CD8-positive, alpha-beta memory T cell (primary cell): ENCODE measurements at regions not wholly inside any gene's neighbourhood (a gene's known extent, or its start where the extent isn't known, plus 50 kb on each side); places are given as distances from the start of the nearest gene placed in this dataset.

Source experiments
- CTCF ChIA-PET: fragments of 350-600 bp; sonication (Branson Sonifier 250); formaldehyde crosslinking; loops from one replicate; lab custom pipeline; 2021; ENCODE audit warnings: antibody characterized with exemption; lab: Charles Lee
- POLR2A ChIA-PET: fragments of 350-600 bp; sonication (Branson Sonifier 250); formaldehyde crosslinking; loops from one replicate; lab custom pipeline; 2021; ENCODE audit warnings: antibody characterized with exemption; lab: Charles Lee
- DNase-seq, 5 donors: peaks; one replicate each; pipeline versions ENCODE4 v3.0.0 to v3.0.0-alpha.2; 2020 to 2022; ENCODE audit warnings: mixed read lengths in 1 of 5
- H3K27ac ChIP-seq: one replicate; pipeline ENCODE4 v1.7.0; 2013; ENCODE audit warnings: low read depth, mild to moderate bottlenecking, low read length, moderate library complexity
- H3K27me3 ChIP-seq: 2 replicates; pipeline ENCODE4 v1.7.0; 2013; ENCODE audit warnings: low read length, mild to moderate bottlenecking; ENCODE audit not compliant: insufficient read depth, poor library complexity, severe bottlenecking
- H3K36me3 ChIP-seq: 2 replicates; pipeline ENCODE4 v1.7.0; 2013; ENCODE audit warnings: mild to moderate bottlenecking, low read length, moderate library complexity; ENCODE audit not compliant: insufficient read depth
- H3K4me1 ChIP-seq: 2 replicates; pipeline ENCODE4 v1.7.0; 2013; ENCODE audit warnings: mild to moderate bottlenecking, low read length, moderate library complexity; ENCODE audit not compliant: insufficient read depth
- H3K4me3 ChIP-seq: 2 replicates; pipeline ENCODE4 v1.7.0; 2013; ENCODE audit warnings: mild to moderate bottlenecking, low read length
- H3K9me3 ChIP-seq: 2 replicates; pipeline ENCODE4 v1.7.0; 2013; ENCODE audit warnings: mild to moderate bottlenecking, low read length
- H3K27ac Mint-ChIP-seq, 8 donors: one replicate each; pipeline ENCODE4 v1.8.0; 2020 to 2021; ENCODE audit warnings: mixed read lengths in 8 of 8, mild to moderate bottlenecking in 6 of 8, inconsistent platforms in 3 of 8, moderate library complexity in 3 of 8
- H3K27me3 Mint-ChIP-seq, 2 donors: one replicate each; pipeline ENCODE4 v1.8.0; 2020 to 2021; ENCODE audit warnings: mixed read lengths in 2 of 2, mild to moderate bottlenecking in 1 of 2, moderate library complexity in 1 of 2
- H3K36me3 Mint-ChIP-seq, 3 donors: one replicate each; pipeline ENCODE4 v1.8.0; 2020 to 2021; ENCODE audit warnings: mixed read lengths in 3 of 3, inconsistent platforms in 1 of 3, mild to moderate bottlenecking in 1 of 3
- H3K4me1 Mint-ChIP-seq, 3 donors: one replicate each; pipeline ENCODE4 v1.8.0; 2020 to 2021; ENCODE audit warnings: mixed read lengths in 3 of 3, inconsistent platforms in 1 of 3, mild to moderate bottlenecking in 1 of 3
- H3K4me3 Mint-ChIP-seq, 7 donors: one replicate each; pipeline ENCODE4 v1.8.0; 2020 to 2021; ENCODE audit warnings: mixed read lengths in 7 of 7, mild to moderate bottlenecking in 6 of 7, moderate library complexity in 4 of 7, inconsistent platforms in 2 of 7
- H3K9me3 Mint-ChIP-seq, 5 donors: one replicate each; pipeline ENCODE4 v1.8.0; 2020 to 2022; ENCODE audit warnings: mixed read lengths in 5 of 5, mild to moderate bottlenecking in 3 of 5, moderate library complexity in 2 of 5, inconsistent platforms in 1 of 5

- no peak for DNase-seq
- CTCF ChIA-PET: no interaction called here
- Histone ChIP-seq H3K4me1 (no peaks in the 10 kb centered on the region), H3K9me3 (no peaks in the 10 kb centered on the region), H3K27ac (no peak overlapping the region), H3K36me3 (no peaks in the 10 kb centered on the region), H3K27me3 (no peaks in the 10 kb centered on the region), H3K4me3 (no peak overlapping the region)
- Mint-ChIP-seq H3K27me3 (no peaks in the 10 kb centered on the region), H3K4me1 (no peaks in the 10 kb centered on the region), H3K27ac (no peak overlapping the region), H3K9me3 (peaks cover 0 to 5% (median 0%) of the 10 kb centered on the region in 5 donors), H3K4me3 (no peak overlapping the region), H3K36me3 (no peaks in the 10 kb centered on the region)
- POLR2A ChIA-PET: no interaction called here
Measured at GRCh38 chr5:90022002-90022710, 387.4 kb downstream of the CETN3 start.

GRCh38 chr5:90020575-90021538 lies 388.7 kb downstream of the CETN3 start:
- no peaks in the 10 kb centered on the region for H3K9me3 ChIP-seq
- H3K27me3 Mint-ChIP-seq: no peaks in the 10 kb centered on the region
- no peak for DNase-seq
- H3K4me3 Mint-ChIP-seq: no peak overlapping the region
- no peaks in the 10 kb centered on the region for H3K27me3 ChIP-seq
- H3K4me1 ChIP-seq: no peaks in the 10 kb centered on the region
- H3K4me3 ChIP-seq: no peak overlapping the region
- H3K27ac ChIP-seq: no peak overlapping the region
- H3K9me3 Mint-ChIP-seq: peaks cover 0 to 4% (median 3%) of the 10 kb centered on the region in 5 donors
- CTCF ChIA-PET: no interaction called here
- no peaks in the 10 kb centered on the region for H3K36me3 ChIP-seq
- no peaks in the 10 kb centered on the region for H3K4me1 Mint-ChIP-seq
- no peaks in the 10 kb centered on the region for H3K36me3 Mint-ChIP-seq
- POLR2A ChIA-PET: no interaction called here
- H3K27ac Mint-ChIP-seq: no peak overlapping the region

- Mint-ChIP-seq H3K27ac (no peak overlapping the region), H3K27me3 (no peaks in the 10 kb centered on the region), H3K4me3 (no peak overlapping the region), H3K36me3 (no peaks in the 10 kb centered on the region), H3K9me3 (peaks cover 0 to 7% (median 3%) of the 10 kb centered on the region in 5 donors), H3K4me1 (no peaks in the 10 kb centered on the region)
- no peak for DNase-seq
- no peaks in the 10 kb centered on the region for H3K36me3 ChIP-seq
- no peaks in the 10 kb centered on the region for H3K9me3 ChIP-seq
- H3K4me1 ChIP-seq: no peaks in the 10 kb centered on the region
- H3K27ac ChIP-seq: no peak overlapping the region
- no peak overlapping the region for H3K4me3 ChIP-seq
- no peaks in the 10 kb centered on the region for H3K27me3 ChIP-seq
- CTCF ChIA-PET: no interaction called here
- POLR2A ChIA-PET: no interaction called here
Measured at GRCh38 chr5:90017239-90017638, 392.3 kb downstream of the CETN3 start.

- Mint-ChIP-seq H3K4me3 (no peak overlapping the region), H3K27me3 (no peaks in the 10 kb centered on the region), H3K9me3 (peaks cover 0 to 7% (median 3%) of the 10 kb centered on the region in 5 donors), H3K27ac (no peak overlapping the region), H3K4me1 (no peaks in the 10 kb centered on the region), H3K36me3 (no peaks in the 10 kb centered on the region)
- CTCF ChIA-PET: interaction anchor here (0.9 kb wide), 1 partner anchor 10 kb away, joined by 4 read pairs; no protein-coding TSS in a partner anchor
- POLR2A ChIA-PET: no interaction called here
- no peak for DNase-seq
- Histone ChIP-seq H3K27ac (no peak overlapping the region), H3K4me1 (no peaks in the 10 kb centered on the region), H3K4me3 (no peak overlapping the region), H3K9me3 (no peaks in the 10 kb centered on the region), H3K36me3 (no peaks in the 10 kb centered on the region), H3K27me3 (no peaks in the 10 kb centered on the region)
Measured at GRCh38 chr5:90015584-90016018, 394.0 kb downstream of the CETN3 start.

GRCh38 chr5:90014420-90014819 lies 395.1 kb downstream of the CETN3 start:
- Histone ChIP-seq H3K27ac (no peak overlapping the region), H3K4me3 (no peak overlapping the region), H3K36me3 (no peaks in the 10 kb centered on the region), H3K9me3 (no peaks in the 10 kb centered on the region), H3K4me1 (no peaks in the 10 kb centered on the region), H3K27me3 (no peaks in the 10 kb centered on the region)
- peaks cover 0 to 7% (median 2%) of the 10 kb centered on the region in 5 donors for H3K9me3 Mint-ChIP-seq
- no peaks in the 10 kb centered on the region for H3K4me1 Mint-ChIP-seq
- H3K4me3 Mint-ChIP-seq: no peak overlapping the region
- ChIA-PET CTCF (no interaction called here), POLR2A (no interaction called here)
- no peaks in the 10 kb centered on the region for H3K27me3 Mint-ChIP-seq
- DNase-seq: no peak
- no peak overlapping the region for H3K27ac Mint-ChIP-seq
- H3K36me3 Mint-ChIP-seq: no peaks in the 10 kb centered on the region

GRCh38 chr5:90000351-90000750 lies 409.2 kb downstream of the CETN3 start:
- H3K4me3 Mint-ChIP-seq: no peak overlapping the region
- Histone ChIP-seq H3K4me3 (no peak overlapping the region), H3K36me3 (no peaks in the 10 kb centered on the region), H3K9me3 (no peaks in the 10 kb centered on the region), H3K4me1 (no peaks in the 10 kb centered on the region), H3K27ac (no peak overlapping the region), H3K27me3 (no peaks in the 10 kb centered on the region)
- DNase-seq: no peak
- H3K36me3 Mint-ChIP-seq: no peaks in the 10 kb centered on the region
- no peaks in the 10 kb centered on the region for H3K27me3 Mint-ChIP-seq
- CTCF ChIA-PET: no interaction called here
- peaks cover 0 to 13% (median 6%) of the 10 kb centered on the region in 5 donors for H3K9me3 Mint-ChIP-seq
- POLR2A ChIA-PET: no interaction called here
- H3K27ac Mint-ChIP-seq: no peak overlapping the region
- H3K4me1 Mint-ChIP-seq: no peaks in the 10 kb centered on the region

GRCh38 chr5:89998519-89999305 lies 410.8 kb downstream of the CETN3 start:
- Mint-ChIP-seq H3K9me3 (peaks cover 0 to 14% (median 3%) of the 10 kb centered on the region in 5 donors), H3K36me3 (no peaks in the 10 kb centered on the region), H3K27me3 (no peaks in the 10 kb centered on the region), H3K4me1 (no peaks in the 10 kb centered on the region), H3K4me3 (no peak overlapping the region), H3K27ac (no peak overlapping the region)
- DNase-seq: no peak
- ChIA-PET CTCF (no interaction called here), POLR2A (no interaction called here)
- H3K27me3 ChIP-seq: no peaks in the 10 kb centered on the region
- no peak overlapping the region for H3K4me3 ChIP-seq
- H3K36me3 ChIP-seq: no peaks in the 10 kb centered on the region
- no peak overlapping the region for H3K27ac ChIP-seq
- no peaks in the 10 kb centered on the region for H3K4me1 ChIP-seq
- H3K9me3 ChIP-seq: no peaks in the 10 kb centered on the region
